Activated T-cell treated with anti-CD3 and anti-CD28 coated beads, Interleukin-2, amount 50 U/mL, for 24 hours (primary cell): ENCODE measurements at regions not wholly inside any gene's neighbourhood (a gene's known extent, or its start where the extent isn't known, plus 50 kb on each side); places are given as distances from the start of the nearest gene placed in this dataset.

Experiments used
- DNase-seq: peaks from one replicate; pipeline ENCODE4 v3.0.0-alpha.2; 2020
- H3K27ac Mint-ChIP-seq: 2 replicates; pipeline ENCODE4 v1.8.0; 2020; ENCODE audit warnings: mild to moderate bottlenecking, mixed read lengths
- H3K27me3 Mint-ChIP-seq: 2 replicates; pipeline ENCODE4 v1.8.0; 2020; ENCODE audit warnings: mixed read lengths
- H3K36me3 Mint-ChIP-seq: 2 replicates; pipeline ENCODE4 v1.8.0; 2020; ENCODE audit warnings: low read depth, mixed read lengths
- H3K4me1 Mint-ChIP-seq: 2 replicates; pipeline ENCODE4 v1.8.0; 2020; ENCODE audit warnings: low read depth, mixed read lengths
- H3K4me3 Mint-ChIP-seq: 2 replicates; pipeline ENCODE4 v1.8.0; 2020; ENCODE audit warnings: mild to moderate bottlenecking, moderate library complexity, mixed read lengths
- H3K9me3 Mint-ChIP-seq: 2 replicates; pipeline ENCODE4 v1.8.0; 2020; ENCODE audit warnings: mixed read lengths

- H3K36me3 Mint-ChIP-seq: no peaks in the 10 kb centered on the region
- peaks cover 9% of the 10 kb centered on the region for H3K9me3 Mint-ChIP-seq
- H3K27me3 Mint-ChIP-seq: peaks cover 18% of the 10 kb centered on the region
- no peak for DNase-seq
- H3K27ac Mint-ChIP-seq: no peak overlapping the region
- no peak overlapping the region for H3K4me3 Mint-ChIP-seq
- no peaks in the 10 kb centered on the region for H3K4me1 Mint-ChIP-seq
Measured at GRCh38 chr10:10883737-10884136, 133.9 kb upstream of the CELF2 start.

- no peak for DNase-seq
- no peaks in the 10 kb centered on the region for H3K4me1 Mint-ChIP-seq
- peaks cover 22% of the 10 kb centered on the region for H3K27me3 Mint-ChIP-seq
- no peak overlapping the region for H3K27ac Mint-ChIP-seq
- H3K36me3 Mint-ChIP-seq: no peaks in the 10 kb centered on the region
- peaks cover 9% of the 10 kb centered on the region for H3K9me3 Mint-ChIP-seq
- no peak overlapping the region for H3K4me3 Mint-ChIP-seq
Measured at GRCh38 chr10:10886861-10887531, 130.7 kb upstream of the CELF2 start.

DNA sequence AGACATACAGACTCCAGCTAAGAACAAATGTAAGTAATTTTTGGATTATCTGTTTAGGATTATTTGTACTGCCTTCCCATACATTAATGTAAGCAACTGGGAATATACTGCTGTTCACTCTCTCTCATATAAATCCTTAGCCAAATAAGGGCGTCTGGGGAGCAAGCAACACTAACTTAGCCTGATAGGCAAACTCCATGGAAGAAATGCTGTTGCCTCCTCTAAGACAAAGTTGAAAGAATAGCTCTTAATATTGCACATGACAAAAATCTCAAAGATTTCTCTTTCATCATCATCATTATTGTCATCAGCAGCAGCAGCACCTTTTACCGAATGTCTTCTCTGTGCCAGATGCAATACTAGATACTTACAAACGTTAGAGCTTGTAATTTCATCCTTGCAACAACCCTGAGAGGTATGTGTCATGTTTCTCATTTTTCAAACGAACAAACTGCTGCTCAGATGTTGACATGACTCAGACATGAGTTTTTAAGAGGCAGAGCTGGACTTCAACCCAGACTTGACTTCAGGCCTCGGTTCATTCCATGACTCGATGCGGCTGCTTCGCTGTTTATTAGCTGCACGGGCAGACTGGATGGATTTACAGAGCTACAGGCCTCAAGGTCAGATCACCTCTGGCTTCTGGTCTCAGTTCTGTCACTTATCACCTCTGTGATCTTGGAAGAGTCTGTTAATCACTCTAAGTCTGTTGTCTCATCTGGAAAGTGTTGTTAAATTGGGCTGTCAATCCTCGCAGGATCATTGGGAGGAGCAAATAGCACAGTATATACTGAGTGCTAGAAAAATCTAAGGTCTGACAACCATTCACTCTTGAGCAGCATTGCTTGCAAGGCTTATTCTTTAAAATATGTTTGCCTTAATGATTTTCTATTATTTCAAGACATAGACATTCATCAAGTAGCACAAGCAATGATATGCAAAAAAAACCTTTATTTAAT is 126.3 kb upstream of the CELF2 start:
- H3K4me1 Mint-ChIP-seq: no peaks in the 10 kb centered on the region
- H3K27me3 Mint-ChIP-seq: peaks cover 15% of the 10 kb centered on the region
- no peak for DNase-seq
- H3K36me3 Mint-ChIP-seq: no peaks in the 10 kb centered on the region
- H3K4me3 Mint-ChIP-seq: no peak overlapping the region
- peaks cover 6% of the 10 kb centered on the region for H3K9me3 Mint-ChIP-seq
- no peak overlapping the region for H3K27ac Mint-ChIP-seq

DNA sequence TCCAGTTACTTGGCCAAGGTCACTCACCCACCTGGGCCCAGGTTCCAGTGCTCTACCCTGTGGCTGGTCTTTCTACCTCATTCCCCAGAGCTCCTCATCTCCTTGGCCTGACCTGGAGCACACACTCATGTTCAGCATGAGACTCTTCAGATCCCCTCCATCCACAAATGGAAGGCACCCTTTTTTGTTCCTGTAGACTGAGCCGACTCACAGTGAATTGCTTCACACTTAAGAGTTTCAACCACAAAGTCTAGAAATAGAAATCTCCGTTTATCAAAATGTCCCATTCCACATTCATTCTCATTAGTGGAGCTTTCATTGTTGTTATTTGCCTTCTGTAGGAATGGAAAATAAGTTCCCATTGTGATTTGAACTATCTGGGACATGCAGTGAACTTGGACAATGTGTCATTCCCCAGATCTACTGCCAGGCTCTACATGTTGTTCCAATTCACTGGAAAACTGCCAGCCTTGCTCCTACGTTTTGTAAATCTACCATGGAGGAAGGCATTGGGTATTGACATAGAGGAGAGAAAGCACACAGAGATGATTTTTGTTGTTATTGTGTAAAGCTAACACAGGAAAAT is 125.3 kb upstream of the CELF2 start:
- Mint-ChIP-seq H3K9me3 (peaks cover 6% of the 10 kb centered on the region), H3K4me3 (no peak overlapping the region), H3K4me1 (no peaks in the 10 kb centered on the region), H3K27ac (no peak overlapping the region), H3K27me3 (peaks cover 12% of the 10 kb centered on the region), H3K36me3 (no peaks in the 10 kb centered on the region)
- DNase-seq: no peak

GRCh38 chr10:10897400-10897799 is 120.3 kb upstream of the CELF2 start:
- H3K27ac Mint-ChIP-seq: no peak overlapping the region
- H3K4me3 Mint-ChIP-seq: no peak overlapping the region
- DNase-seq: no peak
- H3K36me3 Mint-ChIP-seq: no peaks in the 10 kb centered on the region
- no peaks in the 10 kb centered on the region for H3K4me1 Mint-ChIP-seq
- H3K9me3 Mint-ChIP-seq: peaks cover 6% of the 10 kb centered on the region
- peaks cover 2% of the 10 kb centered on the region for H3K27me3 Mint-ChIP-seq

GRCh38 chr10:10901906-10902305 is 115.8 kb upstream of the CELF2 start:
- Mint-ChIP-seq H3K4me3 (no peak overlapping the region), H3K9me3 (no peaks in the 10 kb centered on the region), H3K4me1 (no peaks in the 10 kb centered on the region), H3K27ac (no peak overlapping the region), H3K36me3 (no peaks in the 10 kb centered on the region), H3K27me3 (peaks cover 13% of the 10 kb centered on the region)
- DNase-seq: no peak

GRCh38 chr10:10902951-10903350 is 114.7 kb upstream of the CELF2 start:
- no peaks in the 10 kb centered on the region for H3K4me1 Mint-ChIP-seq
- no peaks in the 10 kb centered on the region for H3K36me3 Mint-ChIP-seq
- no peak overlapping the region for H3K4me3 Mint-ChIP-seq
- peaks cover 13% of the 10 kb centered on the region for H3K27me3 Mint-ChIP-seq
- H3K27ac Mint-ChIP-seq: no peak overlapping the region
- DNase-seq: no peak
- no peaks in the 10 kb centered on the region for H3K9me3 Mint-ChIP-seq

- H3K4me1 Mint-ChIP-seq: no peaks in the 10 kb centered on the region
- no peak overlapping the region for H3K27ac Mint-ChIP-seq
- H3K4me3 Mint-ChIP-seq: no peak overlapping the region
- peaks cover 13% of the 10 kb centered on the region for H3K27me3 Mint-ChIP-seq
- H3K36me3 Mint-ChIP-seq: no peaks in the 10 kb centered on the region
- H3K9me3 Mint-ChIP-seq: no peaks in the 10 kb centered on the region
- DNase-seq: no peak
Measured at GRCh38 chr10:10903620-10904019, 114.1 kb upstream of the CELF2 start.

- H3K9me3 Mint-ChIP-seq: no peaks in the 10 kb centered on the region
- H3K36me3 Mint-ChIP-seq: no peaks in the 10 kb centered on the region
- DNase-seq: no peak
- H3K27ac Mint-ChIP-seq: no peak overlapping the region
- peaks cover 3% of the 10 kb centered on the region for H3K4me1 Mint-ChIP-seq
- H3K27me3 Mint-ChIP-seq: peaks cover 16% of the 10 kb centered on the region
- no peak overlapping the region for H3K4me3 Mint-ChIP-seq
Measured at GRCh38 chr10:10910634-10911033, 107.0 kb upstream of the CELF2 start.

DNA sequence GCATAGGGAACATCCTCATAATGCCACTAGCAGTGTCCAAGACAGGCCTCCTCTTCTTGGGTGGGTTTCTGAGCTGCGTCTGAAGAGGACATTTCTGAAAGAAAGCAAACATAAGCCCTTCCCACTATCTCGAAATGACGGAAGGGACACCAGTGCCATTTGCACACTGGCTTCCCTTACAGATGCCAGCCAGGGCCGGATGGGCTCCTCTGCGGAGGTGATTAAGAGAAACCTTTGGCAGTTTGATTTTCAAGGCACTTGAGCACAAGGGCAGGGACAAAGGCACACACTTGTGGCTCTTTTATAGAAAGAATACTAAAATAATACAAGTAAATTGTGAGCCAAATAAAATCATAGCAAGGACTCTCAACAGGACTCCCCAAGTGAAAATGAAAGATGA is 106.6 kb upstream of the CELF2 start:
- H3K36me3 Mint-ChIP-seq: no peaks in the 10 kb centered on the region
- H3K27me3 Mint-ChIP-seq: peaks cover 15% of the 10 kb centered on the region
- no peaks in the 10 kb centered on the region for H3K9me3 Mint-ChIP-seq
- H3K4me3 Mint-ChIP-seq: no peak overlapping the region
- no peak for DNase-seq
- H3K4me1 Mint-ChIP-seq: peaks cover 3% of the 10 kb centered on the region
- no peak overlapping the region for H3K27ac Mint-ChIP-seq

GRCh38 chr10:10911471-10911921 is 106.2 kb upstream of the CELF2 start:
- no peak for DNase-seq
- no peaks in the 10 kb centered on the region for H3K36me3 Mint-ChIP-seq
- no peaks in the 10 kb centered on the region for H3K9me3 Mint-ChIP-seq

GRCh38 chr10:10914144-10914543 is 103.5 kb upstream of the CELF2 start:
- no peak overlapping the region for H3K27ac Mint-ChIP-seq

More at GRCh38 chr10:10911471-10911921, 106.2 kb upstream of the CELF2 start:
- Mint-ChIP-seq H3K4me1 (peaks cover 3% of the 10 kb centered on the region), H3K27me3 (peaks cover 16% of the 10 kb centered on the region), H3K4me3 (no peak overlapping the region), H3K27ac (no peak overlapping the region)

DNA sequence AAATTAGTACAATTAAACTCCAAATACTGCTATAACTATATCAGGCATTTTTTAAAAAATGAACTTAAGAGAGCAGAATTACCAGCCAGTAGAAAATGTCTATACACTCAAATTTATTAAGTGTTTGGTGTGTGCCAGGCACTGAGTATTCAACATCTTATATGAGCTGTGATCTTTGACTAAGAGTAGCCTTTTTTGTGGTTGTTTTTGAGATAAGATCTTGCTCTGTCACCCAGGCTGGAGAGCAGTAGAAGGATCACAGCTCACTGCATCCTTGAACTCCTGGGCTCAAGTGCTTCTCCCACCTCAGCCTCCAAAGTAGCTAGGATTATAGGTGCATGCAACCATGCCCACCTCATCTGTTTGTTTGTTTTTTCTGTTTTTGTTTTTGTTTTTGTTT is 102.5 kb upstream of the CELF2 start:
- Mint-ChIP-seq H3K4me3 (no peak overlapping the region), H3K36me3 (no peaks in the 10 kb centered on the region), H3K27ac (no peak overlapping the region), H3K27me3 (peaks cover 26% of the 10 kb centered on the region), H3K4me1 (peaks cover 3% of the 10 kb centered on the region), H3K9me3 (no peaks in the 10 kb centered on the region)
- DNase-seq: no peak

More at GRCh38 chr10:10914144-10914543, 103.5 kb upstream of the CELF2 start:
- Mint-ChIP-seq H3K36me3 (no peaks in the 10 kb centered on the region), H3K27me3 (peaks cover 26% of the 10 kb centered on the region), H3K9me3 (no peaks in the 10 kb centered on the region), H3K4me1 (peaks cover 3% of the 10 kb centered on the region), H3K4me3 (no peak overlapping the region)
- no peak for DNase-seq

DNA sequence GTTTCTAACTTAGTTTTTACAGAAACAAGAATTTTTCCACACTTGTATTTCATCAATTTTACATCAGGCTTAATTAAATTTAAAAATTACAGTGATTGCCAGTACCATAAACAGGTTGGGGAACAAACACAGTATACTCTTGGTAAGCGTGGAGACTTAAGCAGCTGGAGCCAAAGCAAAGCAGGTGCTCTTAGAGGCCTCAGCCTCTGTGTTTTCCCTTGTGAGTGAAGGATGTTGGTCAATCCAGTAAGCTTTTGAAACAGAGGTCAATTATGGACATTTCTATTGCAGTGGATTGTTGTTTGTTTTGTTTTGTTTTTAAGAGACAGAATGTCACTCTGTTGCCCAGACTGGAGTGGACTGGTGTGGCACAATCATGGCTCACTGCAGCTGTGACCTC is 100.6 kb upstream of the CELF2 start:
- DNase-seq: no peak
- Mint-ChIP-seq H3K27ac (no peak overlapping the region), H3K4me3 (no peak overlapping the region), H3K27me3 (peaks cover 28% of the 10 kb centered on the region), H3K9me3 (no peaks in the 10 kb centered on the region), H3K4me1 (peaks cover 3% of the 10 kb centered on the region), H3K36me3 (no peaks in the 10 kb centered on the region)

DNA sequence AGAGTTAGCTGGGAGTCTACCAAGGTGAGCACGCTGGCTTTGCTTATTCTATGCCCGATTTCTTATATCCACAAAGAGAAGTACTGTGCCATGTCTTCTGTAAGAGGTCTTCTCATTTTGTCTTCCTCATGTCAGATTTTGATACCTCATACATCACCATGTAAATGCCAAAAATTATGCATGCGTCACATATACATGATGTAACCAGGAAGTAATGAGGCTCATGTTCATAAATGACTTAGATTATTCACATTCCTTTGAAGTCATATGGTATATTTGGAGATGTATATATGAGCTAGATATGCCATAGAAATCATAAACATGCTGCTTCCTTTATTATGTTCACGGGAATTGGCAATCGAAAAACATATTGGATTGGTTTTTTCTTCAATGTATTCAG is 97.7 kb upstream of the CELF2 start:
- Mint-ChIP-seq H3K27ac (no peak overlapping the region), H3K9me3 (no peaks in the 10 kb centered on the region), H3K27me3 (peaks cover 19% of the 10 kb centered on the region), H3K4me1 (peaks cover 3% of the 10 kb centered on the region), H3K4me3 (no peak overlapping the region), H3K36me3 (no peaks in the 10 kb centered on the region)
- no peak for DNase-seq
